Aorta (tissue), 5 donors: ENCODE measurements at regions not wholly inside any gene's neighbourhood (a gene's known extent, or its start where the extent isn't known, plus 50 kb on each side); places are given as distances from the start of the nearest gene placed in this dataset.

Source experiments
- ATAC-seq: fragments of 200-7000 bp; cut with Tn5 transposase; one replicate; pipeline ENCODE4 v1.9.1; 2022; ENCODE audit warnings: moderate library complexity; ENCODE audit not compliant: low FRiP score
- DNase-seq, 2 donors: peaks; one replicate each; pipeline ENCODE4 v3.0.0-alpha.2; 2020
- H3K27ac ChIP-seq, 2 donors: one replicate each; pipeline ENCODE4 v1.5.1; 2013; ENCODE audit warnings: low read length in 2 of 2, mild to moderate bottlenecking in 2 of 2, moderate library complexity in 2 of 2, control low read depth in 1 of 2, inconsistent platforms in 1 of 2, low read depth in 1 of 2
- H3K27me3 ChIP-seq, 2 donors: one replicate each; pipeline ENCODE4 v1.6.1; 2013; ENCODE audit warnings: control low read depth in 1 of 2, low read length in 1 of 2, mild to moderate bottlenecking in 1 of 2, moderate library complexity in 1 of 2; ENCODE audit not compliant: insufficient read depth in 2 of 2, control insufficient read depth in 1 of 2
- H3K36me3 ChIP-seq, 2 donors: one replicate each; pipeline ENCODE4 v1.6.1; 2013; ENCODE audit warnings: control low read depth in 1 of 2, low read length in 1 of 2, mild to moderate bottlenecking in 1 of 2; ENCODE audit not compliant: insufficient read depth in 2 of 2, control insufficient read depth in 1 of 2
- H3K4me1 ChIP-seq, 2 donors: one replicate each; pipeline ENCODE4 v1.6.1; 2013; ENCODE audit warnings: low read length in 2 of 2, control low read depth in 1 of 2, mild to moderate bottlenecking in 1 of 2, moderate library complexity in 1 of 2; ENCODE audit not compliant: insufficient read depth in 2 of 2, control insufficient read depth in 1 of 2
- H3K4me3 ChIP-seq, 2 donors: one replicate each; pipeline ENCODE4 v1.5.1; 2013; ENCODE audit warnings: low read length in 2 of 2, control low read depth in 1 of 2, mild to moderate bottlenecking in 1 of 2
- H3K9me3 ChIP-seq: one replicate; pipeline ENCODE4 v1.6.1; 2013; ENCODE audit warnings: mild to moderate bottlenecking, low read length; ENCODE audit not compliant: control insufficient read depth
- WGBS, 2 donors: extraction: QIAGEN DNeasy Blood & Tissue Kit; methylation state at CpG; one replicate each; pipeline ENCODE4 v1.1.7; 2013; 5-methylcytosine and 5-hydroxymethylcytosine counted together
- intact Hi-C, 2 donors: fragments of 100-400 bp; cut with DNase I; formaldehyde crosslinking; loops; one replicate each; pipeline versions ENCODE4 v1.14.2 to v1.15.0; 2022
- donor health status: healthy with polysubstance abuse.
- donor health status: Bipolar disorder and iron deficiency.
- donor health status: DM: no; HTN: no; CAD: no.
- donor health status: DM: no; HTN: no; CAD: no.
- donor health status: DM: yes; HTN: yes; CAD: no.

GRCh38 chrX:112163906-112164305 is 81.3 kb upstream of the TRPC5 start:
- no peaks in the 10 kb centered on the region for H3K36me3 ChIP-seq
- intact Hi-C loops, result no loop called here
- no peak overlapping the region for H3K27ac ChIP-seq
- H3K4me1 ChIP-seq, result no peaks in the 10 kb centered on the region
- 50 to 67% methylated on average over 3 of the region's 3 CpGs for WGBS, 2 donors
- ATAC-seq, result no peak
- no peaks in the 10 kb centered on the region for H3K27me3 ChIP-seq
- H3K4me3 ChIP-seq, result no peak overlapping the region
- no peak for DNase-seq
- no peaks in the 10 kb centered on the region for H3K9me3 ChIP-seq

GRCh38 chrX:112148397-112148796 is 65.8 kb upstream of the TRPC5 start:
- Histone ChIP-seq H3K27me3 (no peaks in the 10 kb centered on the region), H3K27ac (no peak overlapping the region), H3K4me1 (no peaks in the 10 kb centered on the region), H3K9me3 (no peaks in the 10 kb centered on the region), H3K36me3 (no peaks in the 10 kb centered on the region), H3K4me3 (no peak overlapping the region)
- 67 to 83% methylated on average over 2 of the region's 2 CpGs for WGBS, 2 donors
- no peak for DNase-seq
- no peak for ATAC-seq
- intact Hi-C loops, result no loop called here

GRCh38 chrX:112147206-112147605 is 64.6 kb upstream of the TRPC5 start:
- ATAC-seq (no peak), DNase-seq (no peak)
- Histone ChIP-seq H3K27me3 (no peaks in the 10 kb centered on the region), H3K4me3 (no peak overlapping the region), H3K4me1 (no peaks in the 10 kb centered on the region), H3K27ac (no peak overlapping the region), H3K36me3 (no peaks in the 10 kb centered on the region), H3K9me3 (no peaks in the 10 kb centered on the region)
- 22 to 28% methylated on average over 2 of the region's 2 CpGs for WGBS, 2 donors
- intact Hi-C loops, result no loop called here

- DNase-seq (no peak), ATAC-seq (no peak)
- H3K36me3 ChIP-seq, result no peaks in the 10 kb centered on the region
- intact Hi-C loops, result no loop called here
- H3K4me3 ChIP-seq, result no peak overlapping the region
- WGBS, 2 donors, result 41 to 61% methylated on average over 4 of the region's 4 CpGs
- no peaks in the 10 kb centered on the region for H3K9me3 ChIP-seq
- no peak overlapping the region for H3K27ac ChIP-seq
- H3K27me3 ChIP-seq, result no peaks in the 10 kb centered on the region
- H3K4me1 ChIP-seq, result no peaks in the 10 kb centered on the region
Observed at GRCh38 chrX:112137276-112137675, 54.7 kb upstream of the TRPC5 start.
